ENCODE measurements at regions not wholly inside any gene's neighbourhood (a gene's known extent, or its start where the extent isn't known, plus 50 kb on each side); places are given as distances from the start of the nearest gene placed in this dataset.
"Not testable (repeated sequence)": the region's sequence is repeated elsewhere in the genome, so short reads cannot be mapped to it uniquely, and the experiment has no call there.

- H3K36me3 ChIP-seq: no peaks in the 10 kb centered on the region
- H3K27me3 ChIP-seq: no peaks in the 10 kb centered on the region
- DNase-seq: no peak
- no peaks in the 10 kb centered on the region for H3K9me3 ChIP-seq
- no peak overlapping the region for H3K4me3 ChIP-seq
Measured at GRCh38 chr1:95582191-95582590, 348.2 kb downstream of the RWDD3 start.

GRCh38 chr1:95582746-95583145, 348.7 kb downstream of the RWDD3 start:
- H3K4me3 ChIP-seq: no peak overlapping the region
- H3K9me3 ChIP-seq: no peaks in the 10 kb centered on the region
- DNase-seq: no peak
- H3K36me3 ChIP-seq: no peaks in the 10 kb centered on the region
- H3K27me3 ChIP-seq: no peaks in the 10 kb centered on the region

GRCh38 chr1:95583661-95584210, 349.7 kb downstream of the RWDD3 start:
- Histone ChIP-seq H3K27me3 (no peaks in the 10 kb centered on the region), H3K36me3 (no peaks in the 10 kb centered on the region), H3K4me3 (no peak overlapping the region), H3K9me3 (no peaks in the 10 kb centered on the region)
- no peak for DNase-seq

- H3K27me3 ChIP-seq: no peaks in the 10 kb centered on the region
- no peak for DNase-seq
- H3K4me3 ChIP-seq: no peak overlapping the region
- H3K9me3 ChIP-seq: no peaks in the 10 kb centered on the region
- no peaks in the 10 kb centered on the region for H3K36me3 ChIP-seq
Measured at GRCh38 chr1:95584315-95584714, 350.3 kb downstream of the RWDD3 start.

GRCh38 chr1:95604771-95605170, 370.8 kb downstream of the RWDD3 start:
- Histone ChIP-seq H3K36me3 (no peaks in the 10 kb centered on the region), H3K4me3 (no peak overlapping the region), H3K9me3 (no peaks in the 10 kb centered on the region), H3K27me3 (no peaks in the 10 kb centered on the region; the same call in 1 of the 2 replicates)
- DNase-seq: no peak

GRCh38 chr1:95614197-95614596, 380.2 kb downstream of the RWDD3 start:
- Histone ChIP-seq H3K9me3 (no peaks in the 10 kb centered on the region), H3K4me3 (no peak overlapping the region), H3K36me3 (no peaks in the 10 kb centered on the region), H3K27me3 (no peaks in the 10 kb centered on the region)
- DNase-seq: no peak

- H3K9me3 ChIP-seq: no peaks in the 10 kb centered on the region
- H3K36me3 ChIP-seq: no peaks in the 10 kb centered on the region
- H3K4me3 ChIP-seq: no peak overlapping the region
- DNase-seq: no peak
- H3K27me3 ChIP-seq: no peaks in the 10 kb centered on the region
Measured at GRCh38 chr1:95615421-95615820, 381.4 kb downstream of the RWDD3 start.

GRCh38 chr1:95620076-95620475, 386.1 kb downstream of the RWDD3 start:
- no peaks in the 10 kb centered on the region for H3K27me3 ChIP-seq
- no peak for DNase-seq
- H3K4me3 ChIP-seq: no peak overlapping the region
- no peaks in the 10 kb centered on the region for H3K36me3 ChIP-seq
- no peaks in the 10 kb centered on the region for H3K9me3 ChIP-seq

- H3K36me3 ChIP-seq: no peaks in the 10 kb centered on the region
- DNase-seq: no peak
- H3K9me3 ChIP-seq: no peaks in the 10 kb centered on the region
- no peaks in the 10 kb centered on the region for H3K27me3 ChIP-seq
- H3K4me3 ChIP-seq: no peak overlapping the region
Measured at GRCh38 chr1:95622609-95623008, 388.6 kb downstream of the RWDD3 start.

- DNase-seq: no peak
- H3K4me3 ChIP-seq: no peak overlapping the region
- H3K9me3 ChIP-seq: no peaks in the 10 kb centered on the region
- H3K27me3 ChIP-seq: no peaks in the 10 kb centered on the region
- no peaks in the 10 kb centered on the region for H3K36me3 ChIP-seq
Measured at GRCh38 chr1:95625224-95625623, 391.2 kb downstream of the RWDD3 start.

- DNase-seq: no peak
- H3K27me3 ChIP-seq: no peaks in the 10 kb centered on the region
- H3K4me3 ChIP-seq: no peak overlapping the region
- no peaks in the 10 kb centered on the region for H3K36me3 ChIP-seq
- H3K9me3 ChIP-seq: no peaks in the 10 kb centered on the region
Measured at GRCh38 chr1:95627244-95627643, 393.2 kb downstream of the RWDD3 start.

- no peak for DNase-seq
- no peak overlapping the region for H3K4me3 ChIP-seq
- no peaks in the 10 kb centered on the region for H3K36me3 ChIP-seq
- H3K27me3 ChIP-seq: no peaks in the 10 kb centered on the region
- no peaks in the 10 kb centered on the region for H3K9me3 ChIP-seq
Measured at GRCh38 chr1:95631695-95632094, 397.7 kb downstream of the RWDD3 start.

- H3K27me3 ChIP-seq: no peaks in the 10 kb centered on the region
- DNase-seq: no peak
Measured at GRCh38 chr1:95635811-95636210, 401.8 kb downstream of the RWDD3 start.

GRCh38 chr1:95636897-95637296, 402.9 kb downstream of the RWDD3 start:
- no peak overlapping the region for H3K4me3 ChIP-seq
- H3K36me3 ChIP-seq: no peaks in the 10 kb centered on the region
- H3K9me3 ChIP-seq: no peaks in the 10 kb centered on the region
- DNase-seq: no peak
- H3K27me3 ChIP-seq: no peaks in the 10 kb centered on the region

More at GRCh38 chr1:95635811-95636210, 401.8 kb downstream of the RWDD3 start:
- H3K9me3 ChIP-seq: no peaks in the 10 kb centered on the region
- H3K36me3 ChIP-seq: no peaks in the 10 kb centered on the region
- no peak overlapping the region for H3K4me3 ChIP-seq

- DNase-seq: no peak
- no peaks in the 10 kb centered on the region for H3K9me3 ChIP-seq
Measured at GRCh38 chr1:95640746-95641145, 406.7 kb downstream of the RWDD3 start.

GRCh38 chr1:95641386-95641785, 407.4 kb downstream of the RWDD3 start:
- no peak for DNase-seq
- no peaks in the 10 kb centered on the region for H3K27me3 ChIP-seq
- H3K36me3 ChIP-seq: no peaks in the 10 kb centered on the region
- no peaks in the 10 kb centered on the region for H3K9me3 ChIP-seq
- H3K4me3 ChIP-seq: no peak overlapping the region

More at GRCh38 chr1:95640746-95641145, 406.7 kb downstream of the RWDD3 start:
- H3K36me3 ChIP-seq: no peaks in the 10 kb centered on the region
- no peaks in the 10 kb centered on the region for H3K27me3 ChIP-seq
- no peak overlapping the region for H3K4me3 ChIP-seq

- H3K4me3 ChIP-seq: no peak overlapping the region
- no peaks in the 10 kb centered on the region for H3K27me3 ChIP-seq
- H3K9me3 ChIP-seq: no peaks in the 10 kb centered on the region
- H3K36me3 ChIP-seq: no peaks in the 10 kb centered on the region
- DNase-seq: no peak
Measured at GRCh38 chr1:95642035-95642434, 408.0 kb downstream of the RWDD3 start.

GRCh38 chr1:95643071-95643470, 409.1 kb downstream of the RWDD3 start:
- no peak for DNase-seq
- Histone ChIP-seq H3K4me3 (no peak overlapping the region), H3K36me3 (no peaks in the 10 kb centered on the region), H3K9me3 (no peaks in the 10 kb centered on the region), H3K27me3 (no peaks in the 10 kb centered on the region)

GRCh38 chr1:95645126-95645525, 411.1 kb downstream of the RWDD3 start:
- not testable (repeated sequence) for H3K4me3 ChIP-seq, DNase-seq, H3K27me3 ChIP-seq, H3K9me3 ChIP-seq, H3K36me3 ChIP-seq

All from MG63 (cell line).